Lower lobe of right lung (tissue), 2 donors: ENCODE measurements at regions not wholly inside any gene's neighbourhood (a gene's known extent, or its start where the extent isn't known, plus 50 kb on each side); places are given as distances from the start of the nearest gene placed in this dataset.
"Not testable (repeated sequence)": the region's sequence is repeated elsewhere in the genome, so short reads cannot be mapped to it uniquely, and the experiment has no call there.

Source experiments
- ATAC-seq, 2 donors: fragments of 200-7000 bp; cut with Tn5 transposase; one replicate each; pipeline ENCODE4 v1.9.1; 2020 to 2022; ENCODE audit warnings: mild to moderate bottlenecking in 2 of 2, moderate library complexity in 2 of 2
- DNase-seq: peaks from one replicate; pipeline ENCODE4 v3.0.0-alpha.2; 2020
- H3K27ac ChIP-seq: fragments of 200-600 bp; one replicate; pipeline ENCODE4 v1.8.0; 2022
- H3K27me3 ChIP-seq: fragments of 200-600 bp; one replicate; pipeline ENCODE4 v1.8.0; 2022; ENCODE audit warnings: low read depth
- H3K36me3 ChIP-seq: fragments of 200-600 bp; one replicate; pipeline ENCODE4 v1.8.0; 2022; ENCODE audit warnings: mild to moderate bottlenecking
- H3K4me1 ChIP-seq: fragments of 200-600 bp; one replicate; pipeline ENCODE4 v1.8.0; 2022
- H3K4me3 ChIP-seq: fragments of 200-600 bp; one replicate; pipeline ENCODE4 v1.8.0; 2022; ENCODE audit warnings: mild to moderate bottlenecking
- H3K9me3 ChIP-seq: fragments of 200-600 bp; one replicate; pipeline ENCODE4 v1.8.0; 2022
- CTCF ChIP-seq: fragments of 200-600 bp; IDR thresholded peaks from one replicate; pipeline ENCODE4 v1.8.0; 2022; ENCODE audit warnings: antibody characterized with exemption, mild to moderate bottlenecking
- intact Hi-C: fragments of 100-400 bp; cut with DNase I; formaldehyde crosslinking; loops from one replicate; pipeline ENCODE4 v1.11.0; 2022
- donor health status: DM: no; HTN: yes; CAD: no; lungs with severe emphysema.

- Histone ChIP-seq H3K36me3 (no peaks in the 10 kb centered on the region), H3K27ac (no peak overlapping the region), H3K27me3 (no peaks in the 10 kb centered on the region), H3K9me3 (no peaks in the 10 kb centered on the region), H3K4me1 (no peaks in the 10 kb centered on the region), H3K4me3 (no peak overlapping the region)
- DNase-seq, result no peak
- no peak for TF ChIP-seq CTCF
- intact Hi-C loops, result no loop called here
- ATAC-seq, result no peak
Measured at GRCh38 chr2:88967844-88968243, 276.4 kb downstream of the RPIA start.

- H3K27ac ChIP-seq, H3K4me3 ChIP-seq, H3K4me1 ChIP-seq, H3K27me3 ChIP-seq, ATAC-seq, DNase-seq, H3K9me3 ChIP-seq, H3K36me3 ChIP-seq, intact Hi-C loops: not testable (repeated sequence)
Measured at GRCh38 chr2:88978011-88978410, 286.5 kb downstream of the RPIA start.

GRCh38 chr2:88978446-88978845 is 287.0 kb downstream of the RPIA start:
- H3K9me3 ChIP-seq, intact Hi-C loops, DNase-seq, H3K27me3 ChIP-seq, H3K36me3 ChIP-seq, ATAC-seq, H3K27ac ChIP-seq, H3K4me3 ChIP-seq, H3K4me1 ChIP-seq: not testable (repeated sequence)

- intact Hi-C loops, DNase-seq, H3K4me1 ChIP-seq, ATAC-seq, H3K27ac ChIP-seq, H3K36me3 ChIP-seq, H3K9me3 ChIP-seq, H3K27me3 ChIP-seq, H3K4me3 ChIP-seq: not testable (repeated sequence)
Measured at GRCh38 chr2:88984079-88984478, 292.6 kb downstream of the RPIA start.

GRCh38 chr2:88986721-88987330 is 295.4 kb downstream of the RPIA start:
- ATAC-seq, intact Hi-C loops, H3K4me1 ChIP-seq, H3K36me3 ChIP-seq, H3K27me3 ChIP-seq, DNase-seq, H3K27ac ChIP-seq, H3K4me3 ChIP-seq, H3K9me3 ChIP-seq: not testable (repeated sequence)

GRCh38 chr2:88988617-88989016 is 297.1 kb downstream of the RPIA start:
- not testable (repeated sequence) for ATAC-seq

GRCh38 chr2:88992819-88993218 is 301.3 kb downstream of the RPIA start:
- H3K36me3 ChIP-seq, H3K4me1 ChIP-seq, H3K9me3 ChIP-seq, H3K27ac ChIP-seq, intact Hi-C loops, DNase-seq, H3K27me3 ChIP-seq, ATAC-seq, H3K4me3 ChIP-seq: not testable (repeated sequence)

More at GRCh38 chr2:88988617-88989016, 297.1 kb downstream of the RPIA start:
- H3K4me1 ChIP-seq, H3K27me3 ChIP-seq, intact Hi-C loops, H3K9me3 ChIP-seq, H3K36me3 ChIP-seq, H3K4me3 ChIP-seq, H3K27ac ChIP-seq, DNase-seq: not testable (repeated sequence)

GRCh38 chr2:88994856-88995255 is 303.4 kb downstream of the RPIA start:
- H3K36me3 ChIP-seq, H3K4me3 ChIP-seq, DNase-seq, H3K4me1 ChIP-seq, H3K9me3 ChIP-seq, H3K27me3 ChIP-seq, ATAC-seq, intact Hi-C loops, H3K27ac ChIP-seq: not testable (repeated sequence)

- DNase-seq, H3K27me3 ChIP-seq, H3K4me1 ChIP-seq, H3K36me3 ChIP-seq, H3K4me3 ChIP-seq, intact Hi-C loops, H3K9me3 ChIP-seq, ATAC-seq, H3K27ac ChIP-seq: not testable (repeated sequence)
Measured at GRCh38 chr2:88996588-88996987, 305.1 kb downstream of the RPIA start.

GRCh38 chr2:88999365-88999764 is 307.9 kb downstream of the RPIA start:
- H3K4me3 ChIP-seq, result no peak overlapping the region

More at GRCh38 chr2:88999365-88999764, 307.9 kb downstream of the RPIA start:
- no peak for DNase-seq
- Histone ChIP-seq H3K4me1 (no peaks in the 10 kb centered on the region), H3K36me3 (no peaks in the 10 kb centered on the region), H3K27me3 (peaks cover 3% of the 10 kb centered on the region), H3K27ac (no peak overlapping the region), H3K9me3 (no peaks in the 10 kb centered on the region)
- no peak for TF ChIP-seq CTCF
- intact Hi-C loops, result no loop called here
- no peak for ATAC-seq
